ENCODE measurements at regions not wholly inside any gene's neighbourhood (a gene's known extent, or its start where the extent isn't known, plus 50 kb on each side); places are given as distances from the start of the nearest gene placed in this dataset.

DNA sequence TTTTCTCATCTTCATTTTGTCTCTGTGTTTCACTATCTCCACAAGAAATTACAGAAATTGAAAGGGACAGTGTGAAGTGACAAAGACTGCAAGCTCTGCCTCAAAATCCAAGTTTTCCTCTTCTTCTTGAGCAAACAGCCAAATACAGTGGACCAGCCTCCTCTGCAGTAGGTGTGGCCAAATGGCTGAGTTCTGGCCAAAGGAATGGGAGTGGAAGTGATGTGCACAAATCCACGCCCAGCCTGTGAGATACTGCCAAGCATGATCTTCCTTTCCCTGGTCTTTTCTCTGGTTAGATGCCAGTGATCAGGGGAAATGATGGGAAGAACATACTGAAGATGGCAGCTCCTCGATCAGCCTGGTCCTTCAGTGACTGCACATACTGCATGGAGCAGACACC lies 111.0 kb upstream of the CPNE4 start:
- ATAC-seq (replicated peaks in 6 of 8) = peak in 3 of 8 experiments; percentile 32 to 80 (median 73)
- Histone ChIP-seq H3K4me1 (replicated peaks in 1 of 2) (no peaks in the 10 kb centered on the region), H3K27ac (no peak overlapping the region), H3K4me3 (no peak overlapping the region)
- in situ Hi-C loops (cut with MboI; ENCODE audit: low pct_unique_long_range_greater_than_20kb in 2 of 9, low sequenced_read_pairs in 9 of 9, unreplicated experiment in 9 of 9) = no loop called here
- 0 to 100% (median 56%) methylated on average over 1 of the region's 2 CpGs; no CpG with 5 or more reads in 5 of the 10 experiments for WGBS, 10 experiments

DNA sequence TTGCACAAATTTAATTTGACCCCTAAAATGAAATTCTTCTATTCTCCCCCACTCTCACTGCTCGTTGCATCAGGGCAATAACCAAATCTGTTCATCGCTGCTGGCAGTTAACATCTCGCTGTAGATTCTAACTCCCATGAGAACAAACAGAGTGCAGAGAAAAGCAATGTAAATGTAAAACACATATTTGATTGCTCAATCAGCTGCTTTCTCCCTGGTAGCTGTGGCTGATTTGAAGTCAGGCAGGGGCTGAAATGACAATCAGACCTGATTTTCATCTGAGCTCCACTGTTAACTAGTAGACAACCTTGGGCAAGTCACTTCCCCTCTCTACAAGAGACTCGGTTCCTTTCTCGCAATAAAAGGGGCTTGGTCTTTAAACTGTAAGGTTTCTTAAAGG lies 119.8 kb upstream of the CPNE4 start:
- ATAC-seq (replicated peaks in 6 of 8) = peak in 2 of 8 experiments; percentile 17 to 32
- H3K27ac ChIP-seq = no peak overlapping the region
- no peaks in the 10 kb centered on the region for H3K4me1 ChIP-seq (replicated peaks in 1 of 2)
- H3K4me3 ChIP-seq = no peak overlapping the region
- in situ Hi-C loops (cut with MboI; ENCODE audit: low pct_unique_long_range_greater_than_20kb in 2 of 9, low sequenced_read_pairs in 9 of 9, unreplicated experiment in 9 of 9) = no loop called here
- WGBS, 10 experiments = 0 to 92% (median 58%) methylated on average over 2 to 5 of the region's 5 CpGs; no CpG with 5 or more reads in 2 of the 10 experiments

DNA sequence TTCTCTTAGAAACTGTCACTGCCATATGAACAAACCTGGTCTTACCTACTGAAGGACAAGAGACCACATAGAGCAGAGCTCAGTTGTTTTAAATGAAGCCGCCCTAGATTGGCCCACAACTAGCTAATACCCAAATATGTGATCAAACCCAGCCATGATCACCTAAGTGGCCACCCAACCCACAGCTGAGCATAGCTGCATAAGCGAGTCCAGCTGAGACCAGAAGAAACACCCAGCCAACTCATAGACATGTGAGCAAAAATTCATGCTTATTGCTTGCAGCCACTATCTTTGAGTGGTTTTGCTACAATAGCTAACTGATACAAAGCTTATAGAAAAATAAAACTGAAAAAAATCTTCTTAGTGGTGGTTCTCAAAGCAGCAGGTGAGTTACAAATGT lies 124.3 kb upstream of the CPNE4 start:
- WGBS, 10 experiments = 13 to 100% (median 63%) methylated on average over 1 to 2 of the region's 2 CpGs; no CpG with 5 or more reads in 4 of the 10 experiments
- Histone ChIP-seq H3K27ac (no peak overlapping the region), H3K4me3 (no peak overlapping the region), H3K4me1 (replicated peaks in 1 of 2) (no peaks in the 10 kb centered on the region)
- ATAC-seq (replicated peaks in 6 of 8) = peak in 2 of 8 experiments; percentile 67 to 75
- in situ Hi-C loops (cut with MboI; ENCODE audit: low pct_unique_long_range_greater_than_20kb in 2 of 9, low sequenced_read_pairs in 9 of 9, unreplicated experiment in 9 of 9) = no loop called here

DNA sequence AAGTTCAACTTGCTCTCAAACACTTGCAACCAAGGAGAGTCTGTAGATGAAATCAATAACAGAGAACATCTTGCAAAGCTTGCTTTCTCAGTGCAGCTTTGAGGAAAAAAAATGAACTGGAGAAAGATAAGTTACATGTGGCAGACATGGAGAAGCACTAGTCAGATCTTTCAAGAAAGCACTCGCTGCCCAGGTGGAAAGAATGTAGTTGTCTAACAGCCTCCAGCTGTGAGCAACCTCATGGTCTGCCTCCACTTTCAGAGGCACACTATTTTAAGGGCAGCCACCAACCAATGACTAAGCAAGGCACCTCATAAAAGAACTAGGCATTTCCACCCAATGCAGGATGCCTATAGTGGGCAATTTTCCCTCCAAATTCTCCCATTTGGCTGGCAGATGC lies 125.4 kb upstream of the CPNE4 start:
- no peak overlapping the region for H3K27ac ChIP-seq

DNA sequence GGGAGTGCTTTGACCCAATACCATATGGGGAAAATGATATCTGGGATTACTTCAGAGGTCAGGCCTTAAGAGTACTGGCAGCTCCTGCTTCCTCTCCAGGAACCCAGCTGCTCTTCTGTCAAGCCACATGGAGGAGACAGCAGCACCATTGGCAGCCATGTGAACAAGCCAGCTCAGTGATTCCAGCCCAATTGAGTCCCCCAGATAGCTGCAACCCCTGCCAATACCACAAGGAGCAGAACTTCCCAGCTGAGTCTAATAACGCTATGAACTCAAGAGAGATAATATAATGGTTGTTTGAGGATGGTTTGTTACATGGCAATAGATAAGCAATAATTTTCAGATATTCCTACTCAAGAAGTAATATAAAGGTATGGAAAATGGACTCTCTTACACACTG lies 126.8 kb upstream of the CPNE4 start:
- WGBS, 10 experiments = 38 to 100% (median 89%) methylated on average over 1 of the region's 1 CpG; no CpG with 5 or more reads in 7 of the 10 experiments
- in situ Hi-C loops (cut with MboI; ENCODE audit: low pct_unique_long_range_greater_than_20kb in 2 of 9, low sequenced_read_pairs in 9 of 9, unreplicated experiment in 9 of 9) = no loop called here
- no peaks in the 10 kb centered on the region for H3K4me1 ChIP-seq (replicated peaks in 1 of 2)
- no peak overlapping the region for H3K4me3 ChIP-seq
- ATAC-seq (replicated peaks in 6 of 8) = no peak
- H3K27ac ChIP-seq = no peak overlapping the region

More for the DNA sequence above, 125.4 kb upstream of the CPNE4 start:
- WGBS, 10 experiments = 0 to 86% (median 45%) methylated on average over 1 of the region's 1 CpG; no CpG with 5 or more reads in 6 of the 10 experiments
- H3K4me1 ChIP-seq (replicated peaks in 1 of 2) = no peaks in the 10 kb centered on the region
- in situ Hi-C loops (cut with MboI; ENCODE audit: low pct_unique_long_range_greater_than_20kb in 2 of 9, low sequenced_read_pairs in 9 of 9, unreplicated experiment in 9 of 9) = no loop called here
- no peak overlapping the region for H3K4me3 ChIP-seq
- no peak for ATAC-seq (replicated peaks in 6 of 8)

DNA sequence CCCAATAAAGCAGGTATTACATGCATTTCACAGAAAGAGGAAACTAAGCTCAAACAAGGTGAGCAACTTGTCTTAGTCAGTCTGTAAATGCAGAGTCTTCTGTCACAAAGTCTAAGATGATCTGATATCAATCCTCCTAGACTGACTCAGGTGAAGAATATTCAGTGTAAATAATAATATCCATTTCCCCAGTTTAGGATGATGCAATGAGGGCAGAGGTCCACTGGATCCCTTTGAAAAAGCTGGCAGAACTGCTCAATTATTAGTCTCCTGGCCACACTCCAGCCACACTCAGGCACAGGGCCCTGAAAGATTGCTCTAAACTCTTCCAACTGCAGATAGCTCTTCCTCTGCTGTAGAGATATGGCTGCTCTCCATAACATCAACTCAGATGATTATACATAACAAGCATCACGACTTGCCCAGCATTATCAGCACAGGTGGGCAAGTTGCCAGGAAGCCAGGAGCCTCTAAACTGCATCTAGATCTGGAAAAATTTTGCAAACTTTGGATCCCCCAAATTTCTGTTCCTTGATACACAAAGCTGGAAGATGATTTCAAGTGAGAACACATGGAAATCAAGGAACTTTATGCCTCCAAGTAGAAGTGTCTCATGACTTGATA lies 129.8 kb upstream of the CPNE4 start:
- H3K4me1 ChIP-seq (replicated peaks in 1 of 2) = no peaks in the 10 kb centered on the region
- ATAC-seq (replicated peaks in 6 of 8) = no peak
- H3K27ac ChIP-seq = no peak overlapping the region
- WGBS, 10 experiments = 0 to 44% (median 24%) methylated on average over 1 of the region's 1 CpG; no CpG with 5 or more reads in 6 of the 10 experiments
- no peak overlapping the region for H3K4me3 ChIP-seq
- in situ Hi-C loops (cut with MboI; ENCODE audit: low pct_unique_long_range_greater_than_20kb in 2 of 9, low sequenced_read_pairs in 9 of 9, unreplicated experiment in 9 of 9) = no loop called here

DNA sequence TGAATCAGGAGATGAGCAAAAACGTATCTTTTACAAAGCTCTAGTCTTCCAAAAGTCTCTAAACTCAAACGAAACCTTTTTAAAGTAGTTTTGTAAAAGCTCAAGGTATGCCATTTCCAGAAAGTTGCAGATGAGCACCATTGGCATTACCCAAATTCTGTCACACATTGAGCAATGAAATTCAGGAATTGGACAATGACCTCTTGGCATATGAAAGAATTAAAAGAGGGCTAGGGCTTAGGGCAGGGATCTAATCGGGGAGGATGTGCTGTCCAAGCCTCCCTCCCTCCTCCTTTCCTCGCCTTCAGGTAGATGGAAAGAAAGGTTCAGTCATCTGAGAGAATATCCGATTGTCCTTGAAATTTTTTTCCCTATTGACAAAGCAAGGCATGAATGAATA lies 133.1 kb upstream of the CPNE4 start:
- WGBS, 10 experiments = 8 to 76% (median 53%) methylated on average over 2 to 5 of the region's 5 CpGs; no CpG with 5 or more reads in 1 of the 10 experiments
- Histone ChIP-seq H3K27ac (no peak overlapping the region), H3K4me3 (no peak overlapping the region), H3K4me1 (replicated peaks in 1 of 2) (no peaks in the 10 kb centered on the region)
- ATAC-seq (replicated peaks in 6 of 8) = no peak
- in situ Hi-C loops (cut with MboI; ENCODE audit: low pct_unique_long_range_greater_than_20kb in 2 of 9, low sequenced_read_pairs in 9 of 9, unreplicated experiment in 9 of 9) = no loop called here

DNA sequence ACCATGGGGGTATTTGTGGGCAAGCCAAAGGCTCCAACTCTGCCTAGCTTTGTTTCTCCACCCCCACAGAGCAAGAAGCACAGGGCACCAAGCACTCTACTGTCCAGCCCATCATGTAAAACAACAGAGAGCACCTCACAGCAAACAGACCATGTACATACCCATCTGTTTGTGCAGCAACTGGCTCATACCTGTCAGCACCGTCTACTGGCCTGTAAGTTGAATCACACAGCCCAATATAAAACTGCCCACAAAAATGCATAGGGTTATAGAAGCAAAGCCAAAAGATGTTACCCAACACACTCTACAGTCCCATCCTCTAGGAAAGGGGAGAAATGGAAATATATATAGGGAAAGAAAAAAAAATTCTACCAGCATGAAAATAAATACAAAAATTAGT lies 139.7 kb upstream of the CPNE4 start:
- in situ Hi-C loops (cut with MboI; ENCODE audit: low pct_unique_long_range_greater_than_20kb in 2 of 9, low sequenced_read_pairs in 9 of 9, unreplicated experiment in 9 of 9) = loop anchor here in 1 of 9 experiments (10.0 kb wide), 1 partner anchor 130 kb away; no protein-coding TSS in a partner anchor
- 67 to 100% (median 71%) methylated on average over 1 of the region's 1 CpG; no CpG with 5 or more reads in 5 of the 10 experiments for WGBS, 10 experiments
- no peak for ATAC-seq (replicated peaks in 6 of 8)

DNA sequence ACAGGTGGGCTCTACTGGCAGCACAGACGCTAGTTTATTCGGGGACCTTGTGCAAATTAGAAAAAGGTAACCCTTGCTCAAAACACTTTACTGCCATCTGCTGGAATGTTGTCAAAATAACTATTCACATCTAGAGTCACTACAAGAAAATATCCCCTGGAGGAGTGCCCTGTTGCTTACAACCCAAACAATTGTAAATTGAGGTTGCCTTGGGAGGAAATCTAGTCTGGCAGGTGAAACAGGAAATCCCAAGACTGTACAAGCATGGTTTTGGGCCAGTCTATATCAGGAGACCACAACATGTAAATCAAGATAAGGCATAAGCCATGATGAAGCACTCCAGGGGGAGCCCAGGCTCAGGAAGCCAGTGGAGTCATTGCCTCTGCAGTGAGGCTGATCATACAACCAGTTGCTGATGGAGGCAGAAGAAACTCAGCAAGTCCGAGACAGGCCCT lies 136.8 kb upstream of the ACP3 start:
- ATAC-seq (replicated peaks in 6 of 8) = peak in 6 of 8 experiments; percentile 38 to 87 (median 72)
- in situ Hi-C loops (cut with MboI; ENCODE audit: low pct_unique_long_range_greater_than_20kb in 2 of 9, low sequenced_read_pairs in 9 of 9, unreplicated experiment in 9 of 9) = loop anchor here in 4 of 9 experiments (10.0 to 25.0 kb wide), 6 partner anchors 136 to 1143 kb away; partner anchors contain the start of genes CPNE4 (in 2 of the 4), ASTE1 (in 1 of the 4) and NEK11 (in 1 of the 4)
- no peak overlapping the region for H3K4me3 ChIP-seq
- H3K27ac ChIP-seq = no peak overlapping the region
- no peaks in the 10 kb centered on the region for H3K4me1 ChIP-seq (replicated peaks in 1 of 2)
- 0 to 60% (median 0%) methylated on average over 1 to 3 of the region's 3 CpGs; no CpG with 5 or more reads in 3 of the 10 experiments for WGBS, 10 experiments

More for the DNA sequence above, 139.7 kb upstream of the CPNE4 start:
- no peak overlapping the region for H3K27ac ChIP-seq
- H3K4me1 ChIP-seq (replicated peaks in 1 of 2) = no peaks in the 10 kb centered on the region
- H3K4me3 ChIP-seq = no peak overlapping the region

DNA sequence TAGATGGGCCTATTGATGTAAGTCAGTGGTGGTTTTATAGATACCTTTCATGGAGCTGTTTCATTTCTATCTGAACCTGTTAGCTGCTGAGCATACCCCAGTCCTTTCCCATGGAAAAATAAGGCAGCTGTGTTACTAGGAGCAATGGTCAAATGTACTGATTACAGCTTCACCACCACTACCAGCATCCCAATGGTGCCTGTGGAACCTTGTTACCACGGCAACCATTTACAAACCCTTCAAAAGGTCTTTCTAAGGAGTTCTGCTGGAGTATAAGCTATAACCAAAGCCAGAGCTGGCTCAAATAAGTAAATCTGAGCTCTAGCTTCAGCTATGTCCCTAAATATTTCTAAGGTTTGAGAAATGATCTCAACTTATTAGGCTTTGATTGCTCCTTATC lies 133.4 kb upstream of the ACP3 start:
- in situ Hi-C loops (cut with MboI; ENCODE audit: low pct_unique_long_range_greater_than_20kb in 2 of 9, low sequenced_read_pairs in 9 of 9, unreplicated experiment in 9 of 9) = loop anchor here in 4 of 9 experiments (10.0 to 25.0 kb wide), 6 partner anchors 139 to 1147 kb away; partner anchors contain the start of genes CPNE4 (in 2 of the 4), ASTE1 (in 1 of the 4) and NEK11 (in 1 of the 4)

DNA sequence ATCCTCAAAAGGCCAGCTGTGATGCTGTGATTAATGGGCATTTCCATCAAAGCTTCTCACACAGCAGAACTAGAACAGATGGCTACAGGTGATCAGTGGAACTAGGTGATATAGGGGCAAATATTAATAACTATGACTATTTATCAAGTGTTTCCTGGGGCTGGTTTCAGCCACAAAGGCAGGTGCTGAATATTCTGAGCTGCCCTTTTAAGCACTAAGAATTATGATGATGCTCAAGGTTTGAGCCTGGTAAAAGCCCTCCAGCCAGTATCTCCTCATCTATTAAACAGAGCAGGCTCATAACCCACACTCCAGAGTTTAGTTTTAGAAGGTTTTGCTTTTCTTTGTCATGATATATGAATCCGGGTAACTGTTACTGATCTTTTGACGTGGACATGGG lies 129.5 kb upstream of the ACP3 start:
- Histone ChIP-seq H3K27ac (no peak overlapping the region), H3K4me3 (no peak overlapping the region), H3K4me1 (replicated peaks in 1 of 2) (no peaks in the 10 kb centered on the region)
- no peak for ATAC-seq (replicated peaks in 6 of 8)
- WGBS, 10 experiments = 0 to 93% (median 55%) methylated on average over 1 to 2 of the region's 2 CpGs; no CpG with 5 or more reads in 4 of the 10 experiments
- in situ Hi-C loops (cut with MboI; ENCODE audit: low pct_unique_long_range_greater_than_20kb in 2 of 9, low sequenced_read_pairs in 9 of 9, unreplicated experiment in 9 of 9) = loop anchor here in 4 of 9 experiments (10.0 to 25.0 kb wide), 6 partner anchors 143 to 1150 kb away; partner anchors contain the start of genes CPNE4 (in 2 of the 4), ASTE1 (in 1 of the 4) and NEK11 (in 1 of the 4)

More for the DNA sequence above, 133.4 kb upstream of the ACP3 start:
- WGBS, 10 experiments = 0 to 50% (median 20%) methylated on average over 1 of the region's 1 CpG; no CpG with 5 or more reads in 6 of the 10 experiments
- no peaks in the 10 kb centered on the region for H3K4me1 ChIP-seq (replicated peaks in 1 of 2)
- no peak overlapping the region for H3K4me3 ChIP-seq
- ATAC-seq (replicated peaks in 6 of 8) = no peak
- H3K27ac ChIP-seq = no peak overlapping the region

DNA sequence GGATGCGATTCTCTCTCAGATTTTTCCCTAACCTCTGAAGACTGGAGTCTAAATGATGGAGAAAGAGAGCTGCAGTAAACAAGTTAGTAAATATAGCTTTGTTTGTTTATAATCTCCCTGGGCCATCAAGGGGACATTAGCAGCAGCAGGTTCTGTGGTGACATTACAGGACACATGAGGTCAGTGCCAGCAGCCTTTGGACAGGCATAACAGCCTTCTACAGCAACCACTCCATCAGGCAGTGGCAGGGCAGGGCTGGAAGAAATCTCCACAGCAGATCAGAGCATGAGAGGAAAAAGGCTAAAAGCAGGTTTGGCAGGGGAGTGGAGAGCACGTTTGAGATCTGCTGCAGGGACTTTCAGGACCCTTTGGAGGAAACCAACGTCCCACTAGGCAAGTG lies 127.6 kb upstream of the ACP3 start:
- in situ Hi-C loops (cut with MboI; ENCODE audit: low pct_unique_long_range_greater_than_20kb in 2 of 9, low sequenced_read_pairs in 9 of 9, unreplicated experiment in 9 of 9) = loop anchor here in 4 of 9 experiments (10.0 to 25.0 kb wide), 6 partner anchors 145 to 1152 kb away; partner anchors contain the start of genes CPNE4 (in 2 of the 4), ASTE1 (in 1 of the 4) and NEK11 (in 1 of the 4)

DNA sequence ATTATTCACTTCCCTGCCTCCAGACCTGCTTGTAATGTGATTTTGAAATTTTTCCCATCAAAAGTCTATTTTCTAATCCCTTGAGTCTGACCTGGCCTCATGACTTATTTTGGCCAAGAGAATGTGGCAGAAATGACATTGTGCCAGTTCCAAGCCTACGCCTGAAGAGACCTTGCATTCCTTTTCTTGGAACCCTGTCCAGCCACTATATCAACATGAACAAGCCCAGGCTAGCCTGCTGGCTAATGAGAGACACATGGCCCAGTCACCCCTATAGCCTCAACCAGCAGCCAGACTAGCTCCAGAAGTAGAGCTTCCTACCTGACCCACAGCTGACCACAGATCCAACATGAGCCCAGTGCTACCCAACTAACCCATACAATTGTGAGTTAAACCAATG lies 121.1 kb upstream of the ACP3 start:
- no peak overlapping the region for H3K4me3 ChIP-seq
- in situ Hi-C loops (cut with MboI; ENCODE audit: low pct_unique_long_range_greater_than_20kb in 2 of 9, low sequenced_read_pairs in 9 of 9, unreplicated experiment in 9 of 9) = loop anchor here in 4 of 9 experiments (25.0 kb wide), 4 partner anchors 159 to 1159 kb away; partner anchors contain the start of genes ASTE1 (in 1 of the 4), CPNE4 (in 1 of the 4) and NEK11 (in 1 of the 4)
- WGBS, 10 experiments = 0 to 100% (median 91%) methylated on average over 1 of the region's 1 CpG; no CpG with 5 or more reads in 5 of the 10 experiments
- ATAC-seq (replicated peaks in 6 of 8) = peak in 2 of 8 experiments; percentile 60 to 73
- H3K27ac ChIP-seq = no peak overlapping the region
- no peaks in the 10 kb centered on the region for H3K4me1 ChIP-seq (replicated peaks in 1 of 2)

More for the DNA sequence above, 127.6 kb upstream of the ACP3 start:
- WGBS, 10 experiments = 0 to 50% (median 0%) methylated on average over 1 to 2 of the region's 3 CpGs; no CpG with 5 or more reads in 3 of the 10 experiments
- no peak overlapping the region for H3K27ac ChIP-seq
- no peaks in the 10 kb centered on the region for H3K4me1 ChIP-seq (replicated peaks in 1 of 2)
- ATAC-seq (replicated peaks in 6 of 8) = no peak
- H3K4me3 ChIP-seq = no peak overlapping the region

Data from motor neuron (in vitro differentiated cells).